ENCODE measurements at regions not wholly inside any gene's neighbourhood (a gene's known extent, or its start where the extent isn't known, plus 50 kb on each side); places are given as distances from the start of the nearest gene placed in this dataset.
"Not testable (repeated sequence)": the region's sequence is repeated elsewhere in the genome, so short reads cannot be mapped to it uniquely, and the experiment has no call there.

GRCh38 chr6:141498977-141499376, 633.7 kb upstream of the GJE1 start:
- no peak for DNase-seq

- peak; percentile 48 for DNase-seq
Measured at GRCh38 chr6:141492521-141493284, 640.0 kb upstream of the GJE1 start.

GRCh38 chr6:141491684-141492083, 641.0 kb upstream of the GJE1 start:
- no peak for DNase-seq

- no peak for DNase-seq
Measured at GRCh38 chr6:141490982-141491381, 641.7 kb upstream of the GJE1 start.

GRCh38 chr6:141488488-141488887, 644.2 kb upstream of the GJE1 start:
- no peak for DNase-seq

GRCh38 chr6:141486942-141487341, 645.8 kb upstream of the GJE1 start:
- no peak for DNase-seq

- DNase-seq = no peak
Measured at GRCh38 chr6:141484711-141485110, 648.0 kb upstream of the GJE1 start.

- DNase-seq = peak; percentile 79
Measured at GRCh38 chr6:141483598-141484061, 649.1 kb upstream of the GJE1 start.

- no peak for DNase-seq
Measured at GRCh38 chr6:141482796-141483597, 649.7 kb upstream of the GJE1 start.

GRCh38 chr6:141475259-141475658, 657.5 kb upstream of the GJE1 start:
- DNase-seq = no peak

GRCh38 chr6:141472162-141472928, 660.4 kb upstream of the GJE1 start:
- DNase-seq = no peak

GRCh38 chr6:141470810-141471209, 661.9 kb upstream of the GJE1 start:
- DNase-seq = no peak

GRCh38 chr6:141467881-141468280, 664.8 kb upstream of the GJE1 start:
- DNase-seq = no peak

- DNase-seq = no peak
Measured at GRCh38 chr6:141467041-141467440, 665.7 kb upstream of the GJE1 start.

GRCh38 chr6:141464896-141465295, 667.8 kb upstream of the GJE1 start:
- DNase-seq = no peak

GRCh38 chr6:141464490-141464889, 668.2 kb upstream of the GJE1 start:
- DNase-seq = peak; percentile 50

- peak; percentile 45 for DNase-seq
Measured at GRCh38 chr6:141463237-141463977, 669.3 kb upstream of the GJE1 start.

GRCh38 chr6:141460743-141461484, 671.8 kb upstream of the GJE1 start:
- DNase-seq = no peak

GRCh38 chr6:141460245-141460644, 672.5 kb upstream of the GJE1 start:
- not testable (repeated sequence) for DNase-seq

GRCh38 chr6:141457984-141458383, 674.7 kb upstream of the GJE1 start:
- not testable (repeated sequence) for DNase-seq

- DNase-seq = no peak
Measured at GRCh38 chr6:141452354-141452686, 680.4 kb upstream of the GJE1 start.
